Mononuclear cell (primary cell): ENCODE measurements at regions not wholly inside any gene's neighbourhood (a gene's known extent, or its start where the extent isn't known, plus 50 kb on each side); places are given as distances from the start of the nearest gene placed in this dataset.

Source experiments
- H3K27me3 ChIP-seq: 2 replicates; pipeline ENCODE4 v1.6.0; 2011; ENCODE audit warnings: low read length, control low read depth; ENCODE audit not compliant: insufficient read depth
- H3K4me1 ChIP-seq: 2 replicates; pipeline ENCODE4 v1.5.1; 2011; ENCODE audit warnings: mild to moderate bottlenecking, low read length, control low read depth; ENCODE audit not compliant: insufficient read depth
- H3K4me3 ChIP-seq: 2 replicates; pipeline ENCODE4 v1.5.1; 2011; ENCODE audit warnings: mild to moderate bottlenecking, low read length, moderate library complexity
- H3K9me3 ChIP-seq: 2 replicates; pipeline ENCODE4 v1.5.1; 2011; ENCODE audit warnings: low read depth, mild to moderate bottlenecking, control low read depth, low read length

- no peaks in the 10 kb centered on the region for H3K4me1 ChIP-seq
- no peaks in the 10 kb centered on the region for H3K27me3 ChIP-seq
- H3K4me3 ChIP-seq = no peak overlapping the region
- no peaks in the 10 kb centered on the region for H3K9me3 ChIP-seq
Measured at GRCh38 chr21:27841084-27841672, 874.3 kb upstream of the ADAMTS5 start.

- Histone ChIP-seq H3K4me3 (no peak overlapping the region), H3K9me3 (no peaks in the 10 kb centered on the region), H3K4me1 (no peaks in the 10 kb centered on the region), H3K27me3 (no peaks in the 10 kb centered on the region)
Measured at GRCh38 chr21:27840262-27840661, 873.4 kb upstream of the ADAMTS5 start.

GRCh38 chr21:27839512-27840115, 872.7 kb upstream of the ADAMTS5 start:
- H3K4me3 ChIP-seq = no peak overlapping the region
- no peaks in the 10 kb centered on the region for H3K27me3 ChIP-seq
- H3K9me3 ChIP-seq = no peaks in the 10 kb centered on the region
- no peaks in the 10 kb centered on the region for H3K4me1 ChIP-seq

GRCh38 chr21:27838573-27838972, 871.7 kb upstream of the ADAMTS5 start:
- Histone ChIP-seq H3K27me3 (no peaks in the 10 kb centered on the region), H3K4me1 (no peaks in the 10 kb centered on the region), H3K9me3 (no peaks in the 10 kb centered on the region), H3K4me3 (no peak overlapping the region)

GRCh38 chr21:27837936-27838335, 871.0 kb upstream of the ADAMTS5 start:
- Histone ChIP-seq H3K4me1 (no peaks in the 10 kb centered on the region), H3K9me3 (no peaks in the 10 kb centered on the region), H3K4me3 (no peak overlapping the region), H3K27me3 (no peaks in the 10 kb centered on the region)

- no peaks in the 10 kb centered on the region for H3K27me3 ChIP-seq
- no peaks in the 10 kb centered on the region for H3K9me3 ChIP-seq
- H3K4me1 ChIP-seq = no peaks in the 10 kb centered on the region
- H3K4me3 ChIP-seq = no peak overlapping the region
Measured at GRCh38 chr21:27833298-27833697, 866.4 kb upstream of the ADAMTS5 start.

GRCh38 chr21:27831816-27832569, 865.1 kb upstream of the ADAMTS5 start:
- Histone ChIP-seq H3K27me3 (no peaks in the 10 kb centered on the region), H3K4me3 (no peak overlapping the region), H3K9me3 (no peaks in the 10 kb centered on the region), H3K4me1 (no peaks in the 10 kb centered on the region)

GRCh38 chr21:27831177-27831576, 864.3 kb upstream of the ADAMTS5 start:
- Histone ChIP-seq H3K4me3 (no peak overlapping the region), H3K9me3 (no peaks in the 10 kb centered on the region), H3K27me3 (no peaks in the 10 kb centered on the region), H3K4me1 (no peaks in the 10 kb centered on the region)

GRCh38 chr21:27827972-27828371, 861.1 kb upstream of the ADAMTS5 start:
- H3K4me3 ChIP-seq = no peak overlapping the region

GRCh38 chr21:27825035-27825434, 858.1 kb upstream of the ADAMTS5 start:
- Histone ChIP-seq H3K4me3 (no peak overlapping the region), H3K27me3 (no peaks in the 10 kb centered on the region), H3K9me3 (no peaks in the 10 kb centered on the region), H3K4me1 (no peaks in the 10 kb centered on the region)

More at GRCh38 chr21:27827972-27828371, 861.1 kb upstream of the ADAMTS5 start:
- H3K4me1 ChIP-seq = no peaks in the 10 kb centered on the region
- H3K27me3 ChIP-seq = no peaks in the 10 kb centered on the region
- H3K9me3 ChIP-seq = no peaks in the 10 kb centered on the region

GRCh38 chr21:27823652-27824201, 856.8 kb upstream of the ADAMTS5 start:
- Histone ChIP-seq H3K4me3 (no peak overlapping the region), H3K4me1 (no peaks in the 10 kb centered on the region), H3K27me3 (no peaks in the 10 kb centered on the region), H3K9me3 (no peaks in the 10 kb centered on the region)

- no peak overlapping the region for H3K4me3 ChIP-seq
- H3K4me1 ChIP-seq = no peaks in the 10 kb centered on the region
- H3K27me3 ChIP-seq = no peaks in the 10 kb centered on the region
- no peaks in the 10 kb centered on the region for H3K9me3 ChIP-seq
Measured at GRCh38 chr21:27820342-27820741, 853.5 kb upstream of the ADAMTS5 start.

- Histone ChIP-seq H3K4me3 (no peak overlapping the region), H3K4me1 (no peaks in the 10 kb centered on the region), H3K9me3 (no peaks in the 10 kb centered on the region), H3K27me3 (no peaks in the 10 kb centered on the region)
Measured at GRCh38 chr21:27819299-27819698, 852.4 kb upstream of the ADAMTS5 start.

GRCh38 chr21:27818847-27819246, 852.0 kb upstream of the ADAMTS5 start:
- H3K9me3 ChIP-seq = no peaks in the 10 kb centered on the region
- no peaks in the 10 kb centered on the region for H3K4me1 ChIP-seq
- H3K27me3 ChIP-seq = no peaks in the 10 kb centered on the region
- H3K4me3 ChIP-seq = no peak overlapping the region

GRCh38 chr21:27817902-27818623, 851.2 kb upstream of the ADAMTS5 start:
- H3K27me3 ChIP-seq = no peaks in the 10 kb centered on the region
- no peaks in the 10 kb centered on the region for H3K4me1 ChIP-seq
- no peak overlapping the region for H3K4me3 ChIP-seq
- no peaks in the 10 kb centered on the region for H3K9me3 ChIP-seq
